ENCODE measurements at regions not wholly inside any gene's neighbourhood (a gene's known extent, or its start where the extent isn't known, plus 50 kb on each side); places are given as distances from the start of the nearest gene placed in this dataset.

DNA sequence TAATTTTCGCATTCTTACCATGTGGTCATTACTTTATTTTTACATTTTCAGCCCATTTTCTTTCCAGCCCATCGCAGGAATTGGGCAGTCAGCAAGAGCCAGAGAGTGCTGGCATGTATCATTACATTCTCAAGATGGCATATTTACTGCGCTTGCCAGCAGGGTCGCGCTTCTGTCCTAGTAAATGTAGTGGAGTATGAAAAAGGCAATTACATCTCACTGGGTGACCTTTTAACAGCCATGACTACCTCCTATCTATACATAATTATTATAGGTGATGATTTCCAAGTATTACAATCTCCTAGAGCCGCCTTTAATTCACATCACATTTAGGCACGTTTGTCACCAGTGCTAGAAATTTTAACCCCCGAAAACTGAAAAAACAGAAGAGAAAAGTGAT, 433.7 kb upstream of the MGMT start:
- no peak for DNase-seq

DNA sequence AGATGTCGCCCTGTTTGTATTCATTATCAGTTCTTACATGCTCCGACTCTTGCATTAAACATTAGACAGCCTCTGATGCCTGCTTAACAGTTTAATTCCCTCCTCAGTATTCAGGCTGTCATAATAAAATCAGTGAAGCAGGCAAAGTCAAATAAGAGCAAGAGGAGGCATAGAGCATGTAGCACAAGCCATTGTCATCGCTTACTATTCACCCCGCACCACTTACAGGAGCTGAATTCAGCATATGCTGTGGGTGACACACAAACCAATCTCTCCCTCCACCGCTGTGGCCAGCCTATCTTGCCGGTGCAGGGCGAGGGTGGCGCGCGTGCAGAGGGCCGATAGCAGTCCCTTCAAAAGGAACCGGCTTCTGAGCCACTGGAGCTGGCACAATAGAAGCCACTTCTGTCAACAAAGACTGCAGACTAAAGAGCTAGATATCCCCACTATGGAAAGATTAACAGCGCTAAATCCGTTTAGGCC, 433.2 kb upstream of the MGMT start:
- no peak for DNase-seq

DNA sequence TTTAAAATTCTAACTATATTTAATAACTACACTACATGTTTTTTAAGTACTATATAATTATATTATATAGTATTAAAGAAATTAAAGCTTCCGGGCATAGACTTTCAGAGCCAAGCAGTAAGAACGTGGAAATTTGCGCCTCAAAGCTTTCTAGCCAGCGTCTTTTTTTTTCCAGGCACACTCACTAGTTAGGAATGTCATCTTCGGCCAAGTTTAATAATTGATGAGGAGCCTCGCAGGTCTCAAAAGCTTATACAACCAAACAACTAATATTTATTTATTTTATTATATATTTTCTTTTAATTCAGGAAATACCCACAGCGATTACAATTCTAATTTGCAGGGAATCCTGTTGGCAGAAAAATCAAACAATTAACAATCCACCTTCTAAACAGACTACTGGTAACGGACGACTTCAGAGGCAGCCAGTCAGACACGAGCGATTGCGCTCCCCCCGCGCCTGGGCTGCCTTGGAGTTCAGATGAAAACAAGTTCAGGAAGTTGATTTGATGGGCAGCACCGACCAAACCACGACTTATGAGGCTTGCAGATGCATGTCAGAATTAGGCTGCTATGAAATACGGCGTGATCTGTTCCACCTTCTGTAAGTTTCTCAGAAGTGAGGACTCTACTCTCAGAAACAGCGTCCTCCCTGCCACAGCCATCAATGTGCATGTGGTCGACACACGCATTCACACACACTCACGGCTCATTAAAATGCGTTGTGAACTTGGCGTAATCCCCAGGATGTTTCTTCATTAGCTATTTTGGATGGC, 431.8 kb upstream of the MGMT start:
- no peak for DNase-seq

DNA sequence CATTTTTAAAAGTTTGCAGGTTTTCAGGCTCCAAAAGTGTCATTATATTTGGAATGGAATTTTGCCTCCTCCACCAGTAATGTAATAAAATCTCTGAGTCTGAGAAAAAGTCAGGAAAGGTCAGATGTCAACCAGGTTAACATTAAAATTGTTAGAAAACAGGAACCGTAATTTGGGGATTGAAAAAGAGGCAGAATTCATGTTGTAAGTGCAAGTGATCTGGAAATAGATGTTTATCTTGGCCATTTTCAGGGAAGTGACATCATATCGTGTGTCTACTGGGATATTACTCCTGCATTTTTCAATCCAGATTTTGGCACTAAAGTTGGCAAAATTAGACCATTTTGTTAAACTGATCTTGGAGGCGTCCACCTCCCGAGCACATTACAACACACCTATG, 428.5 kb upstream of the MGMT start:
- no peak for DNase-seq

DNA sequence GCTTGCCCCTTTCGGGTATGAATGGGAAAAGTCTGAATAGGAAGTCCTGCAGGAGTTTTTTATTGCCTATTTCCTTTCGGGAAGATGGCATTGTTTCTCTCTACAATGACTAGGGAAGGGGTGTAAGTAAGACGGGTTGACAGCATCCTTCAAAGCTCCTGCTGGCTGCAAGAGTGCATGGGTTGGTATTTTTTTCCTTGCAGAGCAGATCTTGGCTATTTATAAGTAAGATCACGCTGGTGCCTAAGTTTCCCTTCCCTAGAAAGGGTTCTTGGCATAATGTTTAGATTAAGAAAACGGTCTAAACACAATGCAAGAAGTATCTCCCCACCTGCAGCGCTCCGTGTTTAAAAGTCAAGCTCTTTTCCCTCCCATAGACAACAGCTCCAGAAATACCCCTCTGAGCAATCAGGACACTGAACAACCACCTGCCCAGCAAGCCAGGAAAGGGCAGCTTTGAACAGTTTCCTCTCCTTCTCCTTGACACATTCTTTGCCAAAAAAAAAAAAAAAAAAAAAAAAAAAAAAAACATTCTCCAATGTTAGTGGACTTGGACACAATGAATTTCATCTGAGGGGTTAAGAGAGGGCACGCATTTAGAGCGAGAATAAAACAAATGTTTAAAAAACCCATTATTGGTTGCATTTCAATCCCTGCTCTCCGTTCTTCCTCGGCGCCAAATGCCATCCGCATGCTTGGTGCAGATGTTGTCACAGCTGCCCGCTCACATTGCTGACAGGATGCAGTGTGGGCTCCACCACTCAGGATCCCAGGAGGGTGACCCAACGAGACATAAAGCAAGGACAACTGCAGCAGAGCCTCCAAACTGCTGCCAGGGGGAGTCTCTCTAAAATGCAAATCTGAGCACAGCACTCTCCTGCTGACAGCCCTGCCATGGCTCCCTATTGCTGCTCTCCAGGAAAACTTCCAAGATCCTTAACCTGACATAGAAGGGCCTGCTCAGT, 427.4 kb upstream of the MGMT start:
- DNase-seq = no peak

DNA sequence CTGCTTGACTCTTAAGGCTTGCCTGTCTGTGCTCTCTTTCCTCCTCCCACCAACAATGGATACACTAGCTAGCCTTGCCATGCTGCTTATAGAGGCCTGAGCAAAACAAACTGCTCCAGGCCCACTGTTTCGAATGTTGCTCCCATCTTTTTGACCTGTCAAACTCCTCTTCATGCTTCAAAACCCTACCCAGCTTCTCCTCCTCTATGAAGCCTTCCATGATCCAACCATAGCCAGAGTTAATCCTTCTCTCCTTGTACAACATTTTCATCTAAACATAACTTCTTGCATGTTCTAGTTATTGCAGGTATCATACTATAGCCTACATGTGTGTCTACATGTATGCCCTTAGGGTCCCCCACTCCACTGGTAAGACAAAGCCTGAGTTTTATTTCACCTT, 426.7 kb upstream of the MGMT start:
- DNase-seq = no peak

DNA sequence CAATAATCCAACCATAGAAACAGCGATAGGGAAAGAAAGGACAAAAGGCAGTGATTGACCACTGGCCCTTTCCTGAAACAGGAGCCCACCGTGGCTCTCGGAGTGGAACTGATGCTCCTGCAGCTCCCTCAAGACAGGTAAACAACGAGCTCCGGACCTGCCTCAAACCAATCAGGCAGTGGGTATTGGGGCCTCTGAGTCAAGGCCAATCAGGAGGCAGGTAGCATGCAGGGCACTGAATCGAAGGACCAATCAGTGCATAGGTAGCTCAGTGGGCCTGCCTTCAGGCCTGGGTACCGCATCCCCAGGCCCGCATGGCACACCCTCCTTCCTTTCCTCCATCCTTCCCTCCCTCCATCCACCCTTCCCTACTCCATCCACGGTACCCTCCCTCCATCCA, 425.1 kb upstream of the MGMT start:
- no peak for DNase-seq

DNA sequence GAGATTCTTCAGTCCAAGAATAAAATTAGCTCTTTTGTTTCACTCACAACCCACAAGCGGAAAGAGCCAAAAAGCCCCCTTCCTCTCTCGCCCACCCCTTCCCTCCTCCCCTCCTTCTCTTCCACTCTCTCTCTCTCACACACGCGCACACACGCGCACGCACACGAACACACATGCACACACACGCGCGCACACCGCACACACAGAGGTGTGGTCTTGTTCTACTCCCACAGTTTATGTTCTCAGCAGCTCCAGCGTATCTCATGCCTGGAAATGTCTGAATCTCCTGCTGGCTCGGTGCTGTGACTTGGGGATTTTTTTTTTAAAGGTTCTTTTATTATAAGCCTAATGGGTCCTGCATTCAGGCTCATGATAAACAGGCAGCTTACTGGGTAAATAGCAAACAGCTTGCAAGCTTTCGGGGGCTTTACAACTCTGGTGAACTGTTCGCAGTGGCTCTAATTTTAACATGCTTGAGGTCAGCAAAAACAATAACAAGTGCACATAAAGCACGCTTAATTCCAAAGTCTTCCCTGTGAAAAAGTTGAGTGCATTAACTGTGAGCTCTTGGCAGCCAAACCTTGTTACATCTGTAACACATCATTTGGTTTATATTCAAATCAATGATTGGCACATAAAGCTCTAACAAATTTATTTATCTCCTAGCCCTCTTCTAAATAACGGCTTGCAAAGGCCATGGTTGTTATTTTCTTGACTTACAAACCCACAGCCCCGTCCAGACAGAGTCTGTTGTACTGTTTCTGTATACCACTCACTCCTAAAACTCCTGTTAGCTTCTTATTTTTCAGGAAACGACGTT, 424.1 kb upstream of the MGMT start:
- no peak for DNase-seq

DNA sequence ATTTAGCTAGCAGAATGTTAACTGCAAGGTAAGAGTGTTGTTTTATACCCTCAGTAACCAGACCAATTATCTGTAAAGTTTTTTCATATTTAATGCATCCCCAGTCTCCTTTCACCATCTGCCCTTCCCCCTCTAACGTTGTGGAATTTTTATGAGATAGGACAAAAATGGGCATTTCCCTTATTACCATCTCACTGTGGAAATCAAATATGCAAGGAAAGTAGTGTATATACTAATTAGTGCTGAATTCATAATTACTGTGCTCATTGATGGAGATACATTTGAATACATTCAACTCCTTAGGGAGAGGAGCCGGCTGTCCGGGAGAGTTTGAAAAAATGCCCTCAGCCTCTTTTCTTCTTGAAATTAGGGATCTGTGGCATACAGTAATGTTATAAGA, 423.4 kb upstream of the MGMT start:
- DNase-seq = no peak

DNA sequence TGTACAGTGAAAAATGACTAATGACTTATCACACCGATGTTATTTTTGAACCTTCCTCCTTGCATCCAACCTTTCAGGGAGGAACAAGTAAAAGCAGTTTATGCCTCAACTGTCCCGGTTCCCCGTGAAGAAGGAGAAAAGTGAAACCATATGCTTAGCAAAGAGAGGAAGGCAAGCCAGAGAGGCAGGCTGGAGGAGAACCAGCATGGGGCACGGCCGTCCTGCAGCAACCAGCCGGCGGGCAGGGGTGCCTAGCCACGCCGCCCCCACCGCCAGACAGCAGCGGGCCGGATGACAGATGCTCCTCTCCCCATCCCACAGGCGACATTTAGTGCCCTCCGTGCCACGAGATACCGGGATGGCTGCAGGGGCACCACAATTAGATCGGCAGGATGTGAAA, 421.4 kb upstream of the MGMT start:
- DNase-seq = no peak

DNA sequence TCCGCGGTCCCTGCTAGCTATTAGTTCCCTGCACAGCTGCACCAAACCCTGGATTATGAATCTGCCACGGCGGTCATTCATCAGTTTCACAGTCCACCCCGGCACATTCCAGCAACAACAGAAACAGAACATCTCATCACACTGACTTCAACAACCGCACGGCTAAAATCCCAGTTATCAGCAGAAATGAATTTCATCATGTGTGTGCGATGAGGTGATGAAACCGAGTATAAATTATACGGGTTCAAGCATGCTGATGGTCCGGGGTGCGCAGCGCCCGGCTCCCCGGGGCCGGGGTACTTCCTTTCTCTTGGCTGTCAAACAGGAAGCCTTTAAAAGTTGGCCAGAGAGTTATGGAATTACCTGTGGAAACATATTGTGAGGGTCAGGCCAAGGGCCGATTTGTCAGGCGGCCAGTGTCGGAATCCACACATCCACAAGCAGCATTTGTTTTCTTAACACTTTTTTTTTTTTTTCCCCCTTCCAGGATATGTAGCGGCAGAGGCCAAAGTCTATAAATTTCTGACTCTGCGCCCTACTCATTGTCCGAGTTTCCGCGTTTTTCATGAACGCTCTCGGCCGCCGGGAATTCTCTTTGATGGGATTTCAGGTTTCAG, 420.9 kb upstream of the MGMT start:
- DNase-seq = no peak

DNA sequence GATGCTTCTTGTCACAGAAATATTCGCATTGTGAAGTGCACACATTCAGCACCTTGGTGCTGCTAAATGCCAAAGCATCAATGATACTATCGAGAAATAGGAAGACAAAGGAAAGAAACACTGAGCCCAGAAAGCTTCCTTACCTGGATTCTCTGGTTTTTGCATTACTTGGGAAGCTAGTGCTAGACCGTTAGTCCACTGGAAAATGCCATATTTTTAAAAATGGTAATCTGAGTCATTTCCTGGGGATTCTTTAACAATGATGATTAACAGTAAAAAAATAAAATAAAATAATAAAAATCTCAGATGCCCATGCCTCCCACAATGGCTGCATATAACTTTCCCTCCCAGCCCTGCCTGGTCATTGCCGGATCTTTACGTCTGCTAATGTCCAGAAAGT, 420.1 kb upstream of the MGMT start:
- no peak for DNase-seq

DNA sequence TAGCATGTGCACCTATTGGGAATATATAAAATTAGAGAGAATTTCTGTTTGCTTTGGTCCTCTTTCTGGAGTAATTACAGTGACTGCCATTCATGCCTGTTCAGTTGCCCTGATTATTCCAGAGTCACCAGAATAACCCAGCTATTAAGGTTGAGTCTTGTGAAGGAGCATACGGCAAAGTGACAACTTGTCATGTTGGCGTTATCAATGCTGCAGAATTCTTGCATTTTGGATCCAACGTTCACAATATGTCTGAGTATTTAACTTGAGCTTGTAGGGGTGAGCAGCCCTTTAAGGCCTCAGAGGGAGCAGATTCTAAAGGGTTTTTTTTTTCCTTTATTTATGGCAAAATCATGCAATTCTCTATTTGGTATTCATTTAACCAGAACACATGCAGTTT, 419.4 kb upstream of the MGMT start:
- DNase-seq = no peak

DNA sequence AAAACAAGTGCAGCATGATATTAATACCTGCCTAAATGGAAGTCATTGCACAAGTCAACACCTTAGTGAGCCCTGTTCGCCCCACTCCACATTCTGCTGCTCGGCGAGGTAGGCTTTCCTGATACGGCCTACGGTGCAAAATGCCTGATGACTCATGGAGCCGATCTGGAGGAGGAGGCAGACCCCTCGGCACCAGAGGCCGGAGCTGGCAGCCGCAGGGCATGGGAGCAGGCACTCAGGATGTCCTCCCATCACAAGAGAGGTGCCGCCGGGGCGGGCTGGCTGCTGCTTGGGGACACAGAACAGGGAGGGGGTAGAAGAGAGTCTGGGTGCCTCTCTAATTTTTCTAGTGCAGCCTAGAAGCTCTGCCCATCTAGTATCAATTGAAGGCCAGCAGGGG, 418.5 kb upstream of the MGMT start:
- DNase-seq = no peak

DNA sequence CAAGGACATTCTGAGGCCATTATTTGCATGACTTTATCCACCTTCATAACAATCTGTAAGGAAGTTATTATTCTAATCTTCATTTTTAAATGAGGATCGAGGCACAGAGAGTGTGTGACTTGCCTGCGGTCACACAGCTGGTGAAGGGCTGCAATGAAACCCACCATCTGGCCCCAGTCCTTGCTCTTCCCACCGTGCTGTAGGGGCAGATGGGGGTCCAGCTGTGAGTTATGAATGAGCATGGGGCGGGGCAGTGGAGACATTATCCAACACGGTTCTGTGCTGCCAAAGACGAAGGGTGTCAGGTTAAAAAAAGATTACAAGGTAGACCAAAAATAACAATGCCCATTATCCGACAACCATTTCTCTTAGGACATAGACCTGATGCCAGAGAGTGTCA, 417.5 kb upstream of the MGMT start:
- DNase-seq = no peak

DNA sequence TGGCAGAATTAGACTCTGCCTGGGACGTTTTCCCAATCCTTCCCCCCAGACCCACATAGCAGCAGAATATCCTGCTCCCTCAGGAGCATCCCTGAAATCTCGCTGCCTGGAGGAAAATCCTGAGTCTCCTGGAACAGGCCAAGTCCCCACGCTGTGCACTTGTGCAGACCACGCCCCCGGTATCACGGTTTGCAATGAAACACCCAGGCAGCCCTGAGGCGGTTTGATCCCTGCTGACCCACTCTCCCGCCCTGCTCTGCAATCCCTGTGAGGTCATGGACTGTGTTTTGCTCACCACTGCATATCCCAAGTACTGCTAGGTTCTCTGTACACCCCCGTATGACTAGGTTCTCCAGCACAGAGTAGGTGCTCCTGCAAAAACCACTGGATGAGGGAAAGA, 411.8 kb upstream of the MGMT start:
- no peak for DNase-seq

DNA sequence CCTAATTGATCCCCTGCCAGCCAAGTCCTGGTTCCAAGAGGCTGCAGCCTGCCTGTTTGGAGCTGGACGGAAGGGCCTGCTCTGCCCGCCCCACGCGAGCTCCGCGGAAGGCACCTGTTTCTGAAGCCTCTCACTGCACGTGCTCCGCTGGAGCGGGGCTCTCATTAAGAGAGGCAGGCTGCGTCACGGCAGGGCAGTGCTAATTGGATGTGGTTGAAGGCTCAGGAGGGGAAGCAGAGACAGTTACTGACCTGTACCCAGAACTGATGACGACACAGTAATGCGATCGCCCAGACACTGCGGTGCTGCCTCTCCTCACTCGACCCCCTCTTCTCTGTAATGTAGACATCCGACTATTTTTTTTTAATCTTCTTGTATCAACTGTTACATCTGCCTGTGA, 411.1 kb upstream of the MGMT start:
- no peak for DNase-seq

DNA sequence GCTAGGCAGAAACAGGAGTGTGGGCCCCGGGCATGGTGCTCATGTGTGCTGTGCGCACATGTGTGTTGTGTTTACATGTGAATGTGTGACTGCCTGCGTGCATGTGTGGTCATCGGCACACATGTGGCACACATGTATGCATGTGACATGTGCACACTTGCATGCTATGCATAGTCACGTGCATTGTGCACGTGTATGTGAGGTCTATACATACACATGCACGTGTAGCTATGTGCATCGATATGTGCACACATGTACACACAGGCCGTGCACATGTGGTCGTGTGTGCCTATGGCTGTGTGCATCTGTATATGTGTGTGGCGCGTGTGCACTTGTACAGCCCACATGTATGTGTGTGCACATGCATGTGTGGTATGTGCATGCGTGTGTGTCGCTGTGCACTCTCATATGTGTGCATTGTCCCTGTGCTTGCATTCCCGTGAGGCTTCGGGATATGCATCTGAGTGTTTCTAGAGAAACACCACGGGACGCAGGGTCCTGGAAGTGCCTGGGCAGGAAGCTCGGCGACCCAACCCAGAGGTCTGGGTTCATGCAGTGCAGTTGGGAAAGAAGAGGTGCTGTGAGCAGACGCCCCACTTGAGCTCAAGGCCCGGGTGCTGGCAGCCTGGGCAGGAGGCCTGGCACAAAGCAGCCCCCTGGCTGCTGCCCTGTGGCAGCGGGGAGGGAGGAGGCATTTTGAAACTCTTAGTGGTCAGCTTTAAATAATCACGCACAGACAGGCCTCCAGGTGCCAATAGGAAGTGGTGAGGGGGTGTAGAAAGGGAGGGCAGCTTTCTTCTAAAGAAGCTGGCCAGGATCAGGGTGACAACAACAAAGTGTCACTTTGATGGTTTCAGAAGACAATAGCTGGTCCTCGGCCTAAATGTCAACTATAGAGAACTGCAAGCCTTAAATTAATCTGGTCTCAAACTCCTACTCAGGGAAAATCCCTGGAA, 410.0 kb upstream of the MGMT start:
- DNase-seq = no peak

DNA sequence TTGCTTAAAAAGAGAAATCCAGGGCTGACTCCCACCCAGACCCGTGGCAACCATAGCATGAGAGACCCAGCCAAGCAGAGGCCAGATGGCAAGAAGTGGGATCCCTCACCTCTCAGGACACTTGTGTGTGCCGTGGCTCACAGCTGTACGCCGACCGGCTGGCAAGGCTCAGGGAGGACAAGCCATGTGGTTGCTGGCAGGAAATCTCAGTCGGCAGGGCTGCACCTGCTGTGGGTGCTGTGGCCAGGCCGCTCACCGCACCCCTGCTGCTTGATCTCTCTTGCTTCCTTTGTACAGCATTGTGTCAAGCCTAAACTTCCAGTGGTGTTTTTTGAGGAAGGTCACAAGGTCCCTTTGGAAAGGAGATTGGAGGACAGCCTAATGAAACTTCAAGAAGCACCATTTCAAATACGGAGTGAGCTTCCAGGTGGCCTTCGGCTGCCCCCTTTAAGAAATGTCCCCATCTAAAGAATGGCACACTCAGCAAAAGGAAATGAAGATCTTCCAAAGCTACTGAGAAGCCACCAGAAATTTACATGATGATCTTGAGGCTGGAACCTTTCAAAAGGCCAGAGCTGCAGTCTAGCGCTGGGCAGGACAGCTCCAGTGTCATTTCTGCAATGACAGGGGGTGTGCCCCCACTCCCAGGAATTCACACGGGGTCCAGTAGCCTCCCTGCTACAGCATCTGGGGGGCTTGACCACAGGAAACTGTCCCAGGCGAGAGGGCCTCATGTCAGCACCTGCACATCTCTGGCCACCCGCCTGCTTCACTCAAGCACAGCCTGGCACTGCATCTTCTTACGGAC, 409.0 kb upstream of the MGMT start:
- no peak for DNase-seq

DNA sequence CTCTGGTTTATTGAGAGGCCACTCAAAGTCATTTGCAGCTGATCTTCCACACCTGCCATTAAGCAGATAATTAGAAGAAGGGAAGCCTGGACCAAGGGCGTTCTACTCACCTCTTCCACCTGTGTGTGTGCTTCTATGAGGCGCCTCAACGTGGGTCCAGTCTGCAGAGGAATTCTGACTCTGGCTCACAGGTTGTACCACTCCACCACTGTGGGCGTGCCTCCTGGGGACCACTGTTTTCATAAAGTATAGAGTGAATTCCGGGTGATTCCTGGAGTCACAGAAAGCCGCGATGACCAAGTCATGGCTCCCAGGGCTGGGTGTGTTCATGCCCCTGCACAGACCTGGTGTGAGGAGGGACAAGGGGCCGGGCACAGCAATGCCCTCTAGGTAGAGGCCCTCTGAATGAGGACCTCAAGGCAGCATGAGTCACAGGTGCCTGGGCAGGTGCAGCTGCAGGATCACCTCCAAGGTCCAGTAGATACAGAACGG, 408.3 kb upstream of the MGMT start:
- no peak for DNase-seq

DNA sequence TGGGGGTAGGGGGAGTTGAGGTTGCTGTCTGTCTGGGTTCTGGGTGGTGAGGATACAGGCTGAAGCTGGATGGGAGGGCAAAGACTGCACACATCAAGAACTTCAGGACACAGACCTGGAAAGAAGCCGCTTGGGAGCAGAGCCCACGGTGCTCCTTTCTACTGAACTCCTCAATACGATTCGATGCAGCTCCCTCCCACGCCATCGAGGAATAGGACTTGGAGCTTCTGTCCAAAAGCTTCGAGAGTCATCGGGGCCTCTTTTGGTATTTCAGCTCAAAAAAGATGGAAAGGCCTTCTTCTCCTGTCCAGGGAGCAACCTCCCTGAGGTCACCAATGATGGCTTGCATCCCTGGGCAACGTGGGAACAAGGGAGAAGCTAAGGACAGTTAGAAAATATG, 407.1 kb upstream of the MGMT start:
- no peak for DNase-seq

Measured in NCI-H187 (cell line).